Breast epithelium (tissue), 4 donors: ENCODE measurements at regions not wholly inside any gene's neighbourhood (a gene's known extent, or its start where the extent isn't known, plus 50 kb on each side); places are given as distances from the start of the nearest gene placed in this dataset.

Experiments used
- DNase-seq, 2 donors: peaks; one replicate each; pipeline ENCODE4 v3.0.0-alpha.2; 2019; ENCODE audit warnings: low spot score in 2 of 2
- H3K27ac ChIP-seq, 2 donors: fragments of 200-600 bp; sonication (generic) in 1 of 2; one replicate each; pipeline ENCODE4 v1.5.1; 2016 to 2019; ENCODE audit warnings: mild to moderate bottlenecking in 1 of 2
- H3K27me3 ChIP-seq, 2 donors: fragments of 200-600 bp; sonication (generic) in 1 of 2; one replicate each; pipeline versions ENCODE4 v1.5.1 to v1.6.0; 2017 to 2019; ENCODE audit warnings: control low read depth in 1 of 2, mild to moderate bottlenecking in 1 of 2
- H3K36me3 ChIP-seq: fragments of 200-600 bp; one replicate; pipeline ENCODE4 v1.5.1; 2019
- H3K4me1 ChIP-seq, 2 donors: fragments of 200-600 bp; sonication (generic); one replicate each; pipeline ENCODE4 v1.5.1; 2016 to 2019; ENCODE audit warnings: control low read depth in 1 of 2
- H3K4me3 ChIP-seq, 3 donors: fragments of 200-600 bp; sonication (generic); 1 replicate in 2 of 3; 2 replicates in 1 of 3; pipeline ENCODE4 v1.5.1; 2016 to 2019; ENCODE audit warnings: mild to moderate bottlenecking in 3 of 3, moderate library complexity in 2 of 3
- H3K9me3 ChIP-seq, 2 donors: fragments of 200-600 bp; sonication (generic) in 1 of 2; one replicate each; pipeline ENCODE4 v1.5.1; 2016 to 2019; ENCODE audit warnings: control low read depth in 1 of 2
- CTCF ChIP-seq, 3 donors: fragments of 450-650 bp; IDR thresholded peaks; one replicate each; pipeline ENCODE4 v1.5.1; 2016 to 2017; ENCODE audit warnings: antibody characterized with exemption in 3 of 3, mild to moderate bottlenecking in 3 of 3, moderate library complexity in 3 of 3
- POLR2A ChIP-seq: fragments of 450-650 bp; IDR thresholded peaks from one replicate; pipeline ENCODE4 v1.6.1; 2016; ENCODE audit warnings: antibody characterized with exemption, mild to moderate bottlenecking, moderate library complexity
- POLR2AphosphoS5 ChIP-seq, 3 donors: sonication (generic); formaldehyde crosslinking; IDR thresholded peaks; one replicate each; pipeline ENCODE4 v1.6.1; 2017; ENCODE audit warnings: antibody characterized with exemption in 3 of 3
- intact Hi-C: fragments of 100-400 bp; cut with DNase I; formaldehyde crosslinking; loops from one replicate; pipeline ENCODE4 v1.15.1; 2023; ENCODE audit warnings: low total_unique reads

DNA sequence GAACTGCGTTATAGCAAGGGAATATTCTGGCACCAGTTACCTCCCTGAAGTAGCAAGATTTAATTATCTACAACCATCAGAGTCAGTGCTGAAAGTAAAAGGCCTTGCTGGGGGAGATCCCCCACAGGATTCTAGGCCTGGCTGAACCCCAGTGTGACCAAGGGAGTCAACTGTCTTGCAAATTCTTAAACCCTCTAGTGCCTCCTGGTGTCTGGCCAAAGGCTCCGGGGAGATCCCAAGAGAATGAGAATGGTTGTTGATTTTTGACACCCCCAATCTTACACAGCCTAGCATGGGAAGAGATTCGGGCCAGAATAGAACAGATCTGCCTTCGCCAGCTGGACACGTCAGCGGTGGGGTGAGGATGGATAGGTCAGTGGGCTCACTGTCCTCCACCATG, 179.4 kb downstream of the ERMARD start:
- H3K36me3 ChIP-seq: no peaks in the 10 kb centered on the region
- DNase-seq: no peak
- intact Hi-C loops: no loop called here
- H3K4me3 ChIP-seq: no peak overlapping the region
- no peaks in the 10 kb centered on the region for H3K9me3 ChIP-seq
- TF ChIP-seq POLR2A: no peak
- no peak for TF ChIP-seq CTCF (IDR thresholded peaks at IDR 0.05)
- TF ChIP-seq POLR2AphosphoS5 (IDR thresholded peaks at IDR 0.05): no peak
- no peak overlapping the region for H3K27ac ChIP-seq
- no peaks in the 10 kb centered on the region for H3K27me3 ChIP-seq
- no peaks in the 10 kb centered on the region for H3K4me1 ChIP-seq

DNA sequence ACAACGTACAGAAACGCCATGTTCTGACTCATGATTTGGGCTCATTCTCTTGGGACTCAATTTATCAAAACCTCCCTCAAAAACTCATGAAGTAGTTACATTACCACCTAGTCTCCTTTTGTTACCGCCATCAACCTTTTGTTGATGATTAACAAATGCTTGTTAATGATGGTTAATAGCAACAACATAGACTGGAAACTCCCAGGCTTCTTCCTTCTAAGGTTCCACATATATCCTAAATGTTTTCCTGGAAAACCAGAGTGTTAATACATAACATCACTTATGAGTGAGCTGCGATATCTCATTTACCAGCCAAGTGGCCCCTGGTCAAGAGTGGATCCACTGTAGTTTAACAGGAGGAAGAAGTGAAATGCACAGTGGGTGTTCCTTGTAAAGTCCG, 176.3 kb downstream of the ERMARD start:
- Histone ChIP-seq H3K4me1 (no peaks in the 10 kb centered on the region), H3K36me3 (no peaks in the 10 kb centered on the region), H3K9me3 (no peaks in the 10 kb centered on the region), H3K27me3 (no peaks in the 10 kb centered on the region), H3K27ac (no peak overlapping the region), H3K4me3 (no peak overlapping the region)
- no peak for TF ChIP-seq POLR2AphosphoS5 (IDR thresholded peaks at IDR 0.05)
- TF ChIP-seq CTCF (IDR thresholded peaks at IDR 0.05): no peak
- no peak for TF ChIP-seq POLR2A
- no peak for DNase-seq
- intact Hi-C loops: no loop called here

- Histone ChIP-seq H3K4me3 (no peak overlapping the region), H3K4me1 (no peaks in the 10 kb centered on the region), H3K9me3 (no peaks in the 10 kb centered on the region), H3K36me3 (no peaks in the 10 kb centered on the region), H3K27ac (no peak overlapping the region), H3K27me3 (no peaks in the 10 kb centered on the region)
- TF ChIP-seq POLR2AphosphoS5 (IDR thresholded peaks at IDR 0.05) (no peak), CTCF (IDR thresholded peaks at IDR 0.05) (no peak), POLR2A (no peak)
- intact Hi-C loops: no loop called here
- no peak for DNase-seq
These were observed 175.4 kb downstream of the ERMARD start for GRCh38 chr6:169926617-169927417.

- TF ChIP-seq CTCF (IDR thresholded peaks at IDR 0.05) (no peak), POLR2AphosphoS5 (IDR thresholded peaks at IDR 0.05) (no peak), POLR2A (no peak)
- no peaks in the 10 kb centered on the region for H3K9me3 ChIP-seq
- no peaks in the 10 kb centered on the region for H3K27me3 ChIP-seq
- no peak overlapping the region for H3K27ac ChIP-seq
- intact Hi-C loops: no loop called here
- no peak overlapping the region for H3K4me3 ChIP-seq
- no peaks in the 10 kb centered on the region for H3K36me3 ChIP-seq
- no peak for DNase-seq
- no peaks in the 10 kb centered on the region for H3K4me1 ChIP-seq
These were observed 172.3 kb downstream of the ERMARD start for GRCh38 chr6:169923468-169924464.
